Inferior parietal cortex (tissue), 1 donor: ENCODE measurements at regions not wholly inside any gene's neighbourhood (a gene's known extent, or its start where the extent isn't known, plus 50 kb on each side); places are given as distances from the start of the nearest gene placed in this dataset.

Experiments
- DNase-seq: peaks from one replicate; pipeline ENCODE4 v3.0.0-alpha.2; 2016; ENCODE audit errors: extremely low spot score

GRCh38 chr2:67516899-67517530 is 119.9 kb downstream of the ETAA1 start:
- DNase-seq, result peak; percentile 5

- DNase-seq, result no peak
Observed at GRCh38 chr2:67522148-67522547, 125.0 kb downstream of the ETAA1 start.

GRCh38 chr2:67524213-67524612 is 127.1 kb downstream of the ETAA1 start:
- DNase-seq, result no peak

GRCh38 chr2:67524777-67525176 is 127.6 kb downstream of the ETAA1 start:
- no peak for DNase-seq

- no peak for DNase-seq
Observed at GRCh38 chr2:67526283-67526682, 129.2 kb downstream of the ETAA1 start.

- DNase-seq, result no peak
Observed at GRCh38 chr2:67528320-67528719, 131.2 kb downstream of the ETAA1 start.

GRCh38 chr2:67532387-67532786 is 135.3 kb downstream of the ETAA1 start:
- DNase-seq, result no peak

- no peak for DNase-seq
Observed at GRCh38 chr2:67534745-67535144, 137.6 kb downstream of the ETAA1 start.

- no peak for DNase-seq
Observed at GRCh38 chr2:67540962-67541361, 143.8 kb downstream of the ETAA1 start.

GRCh38 chr2:67544286-67544685 is 147.2 kb downstream of the ETAA1 start:
- peak; percentile 18 for DNase-seq

GRCh38 chr2:67548317-67549201 is 151.4 kb downstream of the ETAA1 start:
- no peak for DNase-seq

GRCh38 chr2:67559156-67559555 is 162.0 kb downstream of the ETAA1 start:
- no peak for DNase-seq

GRCh38 chr2:67560771-67561456 is 163.8 kb downstream of the ETAA1 start:
- no peak for DNase-seq

GRCh38 chr2:67561457-67561965 is 164.4 kb downstream of the ETAA1 start:
- DNase-seq, result no peak

GRCh38 chr2:67564076-67564475 is 166.9 kb downstream of the ETAA1 start:
- DNase-seq, result no peak

GRCh38 chr2:67564626-67565025 is 167.5 kb downstream of the ETAA1 start:
- no peak for DNase-seq

- no peak for DNase-seq
Observed at GRCh38 chr2:67565262-67565661, 168.1 kb downstream of the ETAA1 start.

GRCh38 chr2:67565761-67566160 is 168.6 kb downstream of the ETAA1 start:
- DNase-seq, result no peak

GRCh38 chr2:67566285-67566684 is 169.2 kb downstream of the ETAA1 start:
- no peak for DNase-seq

- DNase-seq, result no peak
Observed at GRCh38 chr2:67566958-67567635, 170.0 kb downstream of the ETAA1 start.

GRCh38 chr2:67567886-67568285 is 170.8 kb downstream of the ETAA1 start:
- DNase-seq, result no peak

GRCh38 chr2:67570611-67571010 is 173.5 kb downstream of the ETAA1 start:
- no peak for DNase-seq
